ENCODE measurements at regions not wholly inside any gene's neighbourhood (a gene's known extent, or its start where the extent isn't known, plus 50 kb on each side); places are given as distances from the start of the nearest gene placed in this dataset.

DNA sequence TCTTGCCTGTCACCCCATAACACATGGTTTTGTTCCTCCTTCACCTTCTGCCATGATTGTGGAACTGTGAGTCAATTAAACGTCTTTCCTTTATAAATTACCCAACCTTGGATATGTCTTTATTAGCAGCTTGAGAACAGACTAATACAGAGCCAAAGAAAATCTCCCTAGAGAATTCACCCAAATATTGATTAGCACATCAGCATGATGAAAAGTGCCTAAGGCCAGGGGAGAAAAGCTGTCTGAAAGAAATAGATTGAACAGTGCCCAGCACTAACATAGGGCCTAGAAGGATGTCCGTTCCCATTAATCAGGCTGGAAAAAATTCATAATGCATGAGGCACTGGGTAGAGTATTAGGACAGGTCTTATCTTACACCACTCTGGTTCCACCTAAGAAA, 111.9 kb upstream of the CALN1 start:
- no peak for DNase-seq (ENCODE audit: low read depth, low spot score)

DNA sequence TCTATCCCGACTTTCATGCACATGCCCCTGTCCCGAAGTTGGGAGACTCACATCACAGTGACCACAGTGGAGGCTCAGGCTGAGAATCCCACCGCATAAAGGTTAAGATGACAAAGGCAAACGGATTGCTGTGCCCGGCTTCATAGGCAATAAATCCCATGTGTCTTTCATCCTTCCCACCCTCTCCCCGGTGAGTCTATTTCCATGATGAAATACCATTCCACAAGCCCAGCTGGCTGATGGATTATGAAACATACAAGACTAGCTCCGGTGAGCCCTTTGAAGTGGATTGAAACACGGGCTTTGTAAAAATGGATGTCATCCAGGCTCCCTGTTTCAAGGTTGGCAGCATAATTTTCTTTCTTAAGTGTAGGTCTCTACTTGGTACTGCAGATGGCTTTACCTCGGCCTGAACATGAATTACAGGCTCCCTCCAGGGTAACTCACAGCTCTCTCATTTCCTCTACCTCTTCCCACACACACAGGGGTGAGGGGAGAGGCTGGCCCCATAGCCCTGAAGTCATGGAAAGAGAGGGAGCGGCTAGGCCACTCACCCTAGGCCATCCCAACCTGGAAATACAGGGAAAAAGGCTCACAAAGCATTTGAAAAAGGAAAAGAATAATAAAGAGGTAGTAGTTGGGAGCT, 92.0 kb upstream of the CALN1 start:
- no peak for DNase-seq (ENCODE audit: low read depth, low spot score)

DNA sequence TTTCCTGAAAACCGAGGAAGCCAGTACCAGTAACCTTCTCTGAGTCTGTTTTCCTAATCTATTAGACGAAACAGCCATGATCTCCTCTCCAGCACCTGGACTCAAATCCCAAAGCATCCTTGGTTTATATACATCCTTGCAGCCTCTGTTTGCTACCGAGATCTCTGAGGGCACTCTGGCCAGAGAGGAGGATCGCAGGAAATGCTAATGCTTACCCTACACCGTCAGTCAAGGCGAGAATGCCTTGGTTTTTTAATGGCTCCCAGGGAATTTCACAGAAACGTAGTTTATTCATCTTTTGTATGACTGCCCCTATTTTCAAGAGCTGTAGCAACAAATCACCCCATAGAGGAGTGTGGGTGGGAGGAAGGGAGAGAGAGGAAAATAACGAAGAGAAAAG, 91.5 kb upstream of the CALN1 start:
- DNase-seq (ENCODE audit: low read depth, low spot score): no peak

DNA sequence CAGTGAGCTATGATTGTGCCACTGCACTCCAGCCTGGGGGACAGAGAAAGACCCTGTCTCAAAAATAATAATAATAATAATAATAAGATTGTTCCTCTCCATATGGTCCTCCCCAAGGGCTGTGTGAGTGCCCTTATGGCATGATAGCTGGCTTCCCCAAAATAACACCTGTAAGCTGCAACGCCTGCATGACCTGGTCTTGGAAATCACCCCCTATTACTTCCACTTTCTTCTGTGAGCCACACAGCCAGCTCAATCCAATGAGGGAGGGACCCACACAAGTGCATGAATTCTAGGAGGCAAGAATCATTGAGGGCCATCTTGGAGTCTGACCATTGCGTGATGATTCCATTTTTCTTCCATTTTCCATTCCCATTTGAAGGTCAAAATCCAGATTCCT, 82.7 kb upstream of the CALN1 start:
- no peak for DNase-seq (ENCODE audit: low read depth, low spot score)

DNA sequence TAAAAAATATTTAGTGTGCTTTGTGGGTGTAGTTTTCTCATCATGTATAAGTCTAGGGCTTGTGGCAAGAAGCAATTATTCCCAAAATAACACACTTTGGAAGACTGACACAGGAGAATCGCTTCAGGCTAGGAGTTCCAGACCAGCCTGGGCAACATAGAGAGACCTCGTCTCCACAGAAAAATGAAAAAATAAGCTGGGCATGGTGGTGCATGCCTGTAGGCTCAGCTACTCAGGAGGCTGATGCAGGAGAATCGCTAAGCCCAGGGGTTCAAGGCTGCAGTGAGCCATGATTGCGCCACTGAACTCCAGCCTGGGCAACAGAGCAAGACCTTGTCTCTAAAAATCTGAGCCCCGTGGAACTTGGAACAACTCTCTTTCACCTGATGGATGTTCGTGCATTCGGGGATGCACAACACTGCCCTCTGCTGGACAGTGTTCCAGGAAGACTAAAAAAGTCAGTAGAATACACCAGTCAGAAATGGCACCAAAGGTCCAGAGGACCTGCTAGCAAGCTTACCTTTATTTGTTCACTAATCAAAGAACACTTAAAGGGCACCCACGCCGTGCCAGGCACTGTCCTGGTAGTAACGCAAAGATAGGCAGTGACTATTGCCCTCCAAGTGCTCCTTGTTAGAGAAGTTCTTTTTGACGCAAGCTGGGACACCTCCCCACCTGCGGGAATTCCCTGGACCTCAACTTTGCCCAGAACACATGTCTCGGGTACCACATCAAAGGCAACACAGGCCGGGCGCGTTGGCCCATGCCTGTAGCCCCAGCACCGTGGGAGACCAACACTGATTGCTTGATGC, 81.9 kb upstream of the CALN1 start:
- peak; percentile 2 for DNase-seq (ENCODE audit: low read depth, low spot score)

DNA sequence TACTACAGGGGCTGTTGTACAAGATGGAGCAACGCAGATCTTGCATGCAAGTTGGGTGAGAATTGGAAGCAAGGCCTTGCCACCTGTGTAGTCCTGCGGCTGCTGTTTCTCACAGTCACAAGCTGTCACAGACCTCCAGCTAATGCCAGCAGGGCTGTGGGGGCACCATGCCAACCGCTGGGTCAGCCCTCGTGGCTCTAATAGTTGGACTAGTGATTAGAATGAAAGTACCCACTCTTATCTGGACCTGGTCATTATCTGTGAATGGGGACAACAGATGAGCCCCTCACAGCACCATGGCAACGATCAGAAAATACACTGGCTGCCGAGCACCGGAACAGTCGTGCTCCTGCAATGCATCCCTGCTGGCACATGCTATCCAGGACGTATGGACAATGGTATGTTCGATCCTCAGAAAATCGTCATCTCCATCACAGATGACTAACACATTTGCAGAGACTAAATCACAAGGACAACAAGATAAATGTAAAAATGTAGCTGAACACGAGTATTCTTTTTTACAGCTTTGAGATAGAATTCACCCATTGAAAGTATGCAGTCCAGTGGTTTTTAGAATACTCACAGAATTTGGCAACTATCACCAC, 80.4 kb upstream of the CALN1 start:
- DNase-seq (ENCODE audit: low read depth, low spot score): no peak

GRCh38 chr7:72490301-72490700, 78.2 kb upstream of the CALN1 start:
- DNase-seq (ENCODE audit: low read depth, low spot score): no peak

DNA sequence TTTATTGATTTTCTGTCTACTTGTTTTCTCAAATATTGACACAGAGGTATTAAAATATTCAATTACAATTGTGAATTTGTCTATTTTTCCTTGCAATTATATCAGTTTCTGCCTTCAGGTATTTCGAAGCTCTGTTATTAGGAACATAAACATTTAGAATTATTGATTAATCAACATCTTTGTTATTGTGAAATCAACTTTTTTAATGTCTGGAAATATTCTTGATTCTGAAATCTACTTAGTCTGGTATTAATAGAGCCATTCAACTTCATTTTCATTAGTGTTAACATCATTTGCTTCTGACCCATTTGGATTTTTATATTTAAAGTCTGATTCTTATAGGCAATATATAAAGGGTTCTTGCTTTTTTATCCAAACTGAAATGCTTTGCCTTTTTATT, 69.8 kb upstream of the CALN1 start:
- DNase-seq (ENCODE audit: low read depth, low spot score): no peak

GRCh38 chr7:72476608-72477305, 64.6 kb upstream of the CALN1 start:
- DNase-seq (ENCODE audit: low read depth, low spot score): no peak

DNA sequence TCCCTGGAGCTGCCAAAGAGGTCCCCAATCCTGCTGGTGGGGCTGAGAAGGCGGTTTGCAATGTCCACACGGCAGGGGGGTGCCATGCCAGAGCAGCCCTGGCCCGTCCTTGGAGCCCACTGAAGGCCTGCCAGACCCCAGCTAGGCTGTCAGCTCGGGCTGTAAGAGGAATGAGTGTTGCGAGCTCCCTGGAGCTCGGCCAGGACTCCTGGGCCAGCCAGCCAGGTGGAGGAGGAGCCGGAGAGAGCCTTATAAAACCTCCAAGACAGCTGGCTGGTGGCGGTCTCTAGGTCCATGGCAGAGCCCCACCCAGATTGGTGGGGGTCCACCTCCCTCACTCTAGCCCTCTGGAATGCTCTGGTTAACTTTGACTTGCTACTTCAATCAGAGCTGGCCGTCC, 55.1 kb upstream of the CALN1 start:
- DNase-seq (ENCODE audit: low read depth, low spot score): no peak

DNA sequence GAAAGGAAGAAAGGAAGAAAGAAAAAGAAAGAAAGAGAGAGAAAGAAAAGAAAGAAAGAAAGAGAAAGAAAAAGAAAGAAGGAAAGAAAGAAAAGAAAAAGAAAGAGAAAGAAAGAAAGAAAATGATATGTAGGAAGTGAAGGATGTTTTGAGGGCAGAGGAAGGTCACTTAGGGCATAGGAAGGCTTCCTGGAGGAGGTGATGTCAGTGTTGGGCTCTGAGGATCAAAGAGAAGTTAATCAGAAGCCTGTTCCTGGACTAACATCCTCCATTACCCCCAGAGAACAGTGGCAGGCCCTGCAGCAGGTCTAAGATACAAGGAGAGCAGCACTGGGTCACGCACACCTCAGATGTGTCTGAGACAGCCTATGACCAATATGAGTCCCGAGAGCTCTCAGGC, 54.7 kb upstream of the CALN1 start:
- DNase-seq (ENCODE audit: low read depth, low spot score): no peak

- DNase-seq (ENCODE audit: low read depth, low spot score): no peak
These were observed 53.4 kb upstream of the CALN1 start for GRCh38 chr7:72465521-72465920.

- DNase-seq (ENCODE audit: low read depth, low spot score): no peak
These were observed 50.2 kb upstream of the CALN1 start for GRCh38 chr7:72462311-72462710.

Data from smooth muscle cell of the brain vasculature (primary cell).